GM23338 (cell line): ENCODE measurements at regions not wholly inside any gene's neighbourhood (a gene's known extent, or its start where the extent isn't known, plus 50 kb on each side); places are given as distances from the start of the nearest gene placed in this dataset.

Experiments
- ATAC-seq: fragments of 200-7000 bp; cut with Tn5 transposase; 3 replicates; pipeline ENCODE4 v1.9.1; 2020
- DNase-seq: peaks from one replicate; pipeline ENCODE4 v3.0.0-alpha.2; 2015; ENCODE audit warnings: low spot score
- H2AFZ ChIP-seq: fragments of 200-600 bp; sonication (generic); 2 replicates; pipeline ENCODE4 v1.8.0; 2016; ENCODE audit warnings: antibody characterized with exemption, mild to moderate bottlenecking, moderate library complexity
- H3F3A ChIP-seq: fragments of 200-600 bp; sonication (generic); replicated peaks from 2 replicates; pipeline ENCODE4 v1.8.0; 2017; ENCODE audit warnings: antibody characterized with exemption, mixed run types, low read depth
- H3K27ac ChIP-seq: fragments of 200-600 bp; sonication (generic); 2 replicates; pipeline ENCODE4 v1.6.1; 2016; ENCODE audit warnings: low read depth
- H3K27me3 ChIP-seq: fragments of 200-600 bp; sonication (generic); 2 replicates; pipeline ENCODE4 v1.8.0; 2016; ENCODE audit warnings: mild to moderate bottlenecking, mixed run types, moderate library complexity; ENCODE audit not compliant: insufficient read depth
- H3K36me3 ChIP-seq: fragments of 200-600 bp; sonication (generic); 2 replicates; pipeline ENCODE4 v1.8.0; 2016; ENCODE audit warnings: mild to moderate bottlenecking; ENCODE audit not compliant: insufficient read depth
- H3K4me1 ChIP-seq: fragments of 200-600 bp; sonication (generic); 2 replicates; pipeline ENCODE4 v1.8.0; 2016; ENCODE audit warnings: mild to moderate bottlenecking, moderate library complexity; ENCODE audit not compliant: insufficient read depth
- H3K4me2 ChIP-seq: fragments of 200-600 bp; sonication (generic); 2 replicates; pipeline ENCODE4 v1.7.1; 2017; ENCODE audit warnings: mixed run types
- H3K4me3 ChIP-seq: fragments of 200-600 bp; sonication (generic); 2 replicates; pipeline ENCODE4 v1.6.1; 2016; ENCODE audit warnings: mixed run types
- H3K79me2 ChIP-seq: fragments of 200-600 bp; sonication (generic); replicated peaks from 2 replicates; pipeline ENCODE4 v1.8.0; 2017; ENCODE audit warnings: mild to moderate bottlenecking; ENCODE audit not compliant: insufficient read depth
- H3K9me2 ChIP-seq: fragments of 200-600 bp; sonication (generic); 2 replicates; pipeline ENCODE4 v1.8.0; 2017; ENCODE audit not compliant: insufficient read depth
- H4K20me1 ChIP-seq: fragments of 200-600 bp; sonication (generic); replicated peaks from 2 replicates; pipeline ENCODE4 v1.8.0; 2017; ENCODE audit warnings: mild to moderate bottlenecking; ENCODE audit not compliant: insufficient read depth
- H3K27ac Mint-ChIP-seq: 2 replicates; pipeline ENCODE4 v1.8.0; 2020; ENCODE audit warnings: inconsistent platforms, mild to moderate bottlenecking, moderate library complexity, mixed read lengths
- H3K27me3 Mint-ChIP-seq: 3 replicates; pipeline ENCODE4 v1.8.0; 2022; ENCODE audit warnings: low read depth, mild to moderate bottlenecking, moderate library complexity, mixed read lengths, inconsistent platforms; ENCODE audit not compliant: insufficient read depth, poor library complexity
- H3K36me3 Mint-ChIP-seq: 3 replicates; pipeline ENCODE4 v1.8.0; 2021; ENCODE audit warnings: low read depth, mild to moderate bottlenecking, inconsistent platforms, moderate library complexity, mixed read lengths
- H3K4me1 Mint-ChIP-seq: 3 replicates; pipeline ENCODE4 v1.8.0; 2020; ENCODE audit warnings: mild to moderate bottlenecking, inconsistent platforms, mixed read lengths
- H3K4me3 Mint-ChIP-seq: 3 replicates; pipeline ENCODE4 v1.8.0; 2021; ENCODE audit warnings: moderate library complexity, mild to moderate bottlenecking, inconsistent platforms, mixed read lengths
- H3K9me3 Mint-ChIP-seq: 3 replicates; pipeline ENCODE4 v1.8.0; 2020; ENCODE audit warnings: moderate library complexity, mild to moderate bottlenecking, inconsistent platforms, mixed read lengths
- CREB1 ChIP-seq: fragments of 250-450 bp; sonication (Bioruptor Pico); IDR thresholded peaks from 2 replicates; pipeline ENCODE4 v1.5.0; 2020; ENCODE audit warnings: low read depth, mild to moderate bottlenecking, moderate library complexity
- CTCF ChIP-seq, 2 experiments: fragments of 200-600 bp in 1 of 2; sonication (generic) in 1 of 2; conservative IDR thresholded peaks; 2 replicates each; pipeline versions ENCODE4 v1.5.1 to v1.6.1; 2016 to 2017; ENCODE audit warnings: antibody characterized with exemption in 2 of 2, low read depth in 2 of 2, mild to moderate bottlenecking in 2 of 2, moderate library complexity in 1 of 2
- ETS1 ChIP-seq: IDR thresholded peaks from 2 replicates; pipeline ENCODE4 v1.6.1; 2016; ENCODE audit warnings: antibody characterized with exemption
- EZH2 ChIP-seq: fragments of 200-600 bp; sonication (generic); IDR thresholded peaks from one replicate; pipeline ENCODE4 v1.8.0; 2017; ENCODE audit warnings: antibody characterized with exemption, mild to moderate bottlenecking, low read depth; ENCODE audit not compliant: unreplicated experiment
- EZH2phosphoT487 ChIP-seq: fragments of 200-600 bp; sonication (generic); IDR thresholded peaks from one replicate; pipeline ENCODE4 v1.8.1; 2018; ENCODE audit warnings: antibody characterized with exemption; ENCODE audit not compliant: unreplicated experiment
- NANOG ChIP-seq: IDR thresholded peaks from 2 replicates; pipeline ENCODE4 v1.6.1; 2016; ENCODE audit warnings: antibody characterized with exemption, borderline replicate concordance
- POLR2AphosphoS5 ChIP-seq: IDR thresholded peaks from 2 replicates; pipeline ENCODE4 v1.6.1; 2016; ENCODE audit warnings: antibody characterized with exemption, low read depth
- REST ChIP-seq: IDR thresholded peaks from one replicate; pipeline ENCODE4 v1.6.1; 2018; ENCODE audit warnings: antibody characterized with exemption; ENCODE audit not compliant: unreplicated experiment
- STAT1 ChIP-seq: IDR thresholded peaks from one replicate; pipeline ENCODE4 v1.6.1; 2016; ENCODE audit warnings: antibody characterized with exemption; ENCODE audit not compliant: unreplicated experiment
- ZNF114 ChIP-seq: fragments of 250-450 bp; sonication (Bioruptor Pico); IDR thresholded peaks from 2 replicates; pipeline ENCODE4 v1.5.0; 2020; ENCODE audit warnings: mild to moderate bottlenecking, moderate library complexity
- ZNF331 ChIP-seq: fragments of 250-450 bp; sonication (Bioruptor Pico); IDR thresholded peaks from 2 replicates; pipeline ENCODE4 v1.5.0; 2020; ENCODE audit warnings: low read depth, mild to moderate bottlenecking, moderate library complexity
- ZNF462 ChIP-seq: fragments of 250-450 bp; sonication (Bioruptor Pico); IDR thresholded peaks from 2 replicates; pipeline ENCODE4 v1.5.0; 2020; ENCODE audit warnings: mild to moderate bottlenecking, moderate library complexity

- Histone ChIP-seq H2AFZ (no peak overlapping the region), H3F3A (no peaks in the 10 kb centered on the region), H3K27ac (no peak overlapping the region), H3K4me1 (no peaks in the 10 kb centered on the region), H3K79me2 (no peaks in the 10 kb centered on the region), H3K27me3 (no peaks in the 10 kb centered on the region), H3K9me2 (no peaks in the 10 kb centered on the region), H4K20me1 (no peaks in the 10 kb centered on the region), H3K36me3 (no peaks in the 10 kb centered on the region), H3K4me2 (no peak overlapping the region), H3K4me3 (no peak overlapping the region)
- Mint-ChIP-seq H3K9me3 (no peaks in the 10 kb centered on the region; the same call in 2 of the 3 replicates), H3K4me1 (no peaks in the 10 kb centered on the region; the same call in 2 of the 3 replicates), H3K36me3 (no peaks in the 10 kb centered on the region), H3K27me3 (peaks cover 3% of the 10 kb centered on the region), H3K27ac (no peak overlapping the region), H3K4me3 (no peak overlapping the region)
- DNase-seq (no peak), ATAC-seq (no peak)
- TF ChIP-seq ZNF331 (CRISPR knock-in tag) (no peak), EZH2 (no peak), ZNF462 (CRISPR knock-in tag) (no peak), REST (no peak), EZH2phosphoT487 (no peak), ETS1 (no peak), NANOG (no peak), POLR2AphosphoS5 (no peak), ZNF114 (CRISPR knock-in tag) (no peak), CTCF (conservative IDR thresholded peaks at IDR 0.05; ENCODE audit: low read depth in 2 of 2) (no peak), CREB1 (CRISPR knock-in tag) (no peak), STAT1 (no peak)
These were observed 144.2 kb upstream of the CITED2 start for GRCh38 chr6:139518556-139519091.
